IPS DF 6.9 (cell line): ENCODE measurements at regions not wholly inside any gene's neighbourhood (a gene's known extent, or its start where the extent isn't known, plus 50 kb on each side); places are given as distances from the start of the nearest gene placed in this dataset.

Experiments
- DNase-seq: peaks from one replicate; pipeline ENCODE4 v3.0.0-alpha.2; 2013; ENCODE audit warnings: low read depth, low spot score
- H3K27ac ChIP-seq: one replicate; pipeline ENCODE4 v1.5.1; 2013; ENCODE audit warnings: low read length, control low read depth
- H3K27me3 ChIP-seq: 2 replicates; pipeline ENCODE4 v1.6.1; 2013; ENCODE audit warnings: mild to moderate bottlenecking, low read length; ENCODE audit not compliant: control insufficient read depth, insufficient read depth
- H3K36me3 ChIP-seq: 2 replicates; pipeline ENCODE4 v1.6.1; 2013; ENCODE audit warnings: low read length; ENCODE audit not compliant: control insufficient read depth, insufficient read depth
- H3K4me1 ChIP-seq: 2 replicates; pipeline ENCODE4 v1.6.1; 2013; ENCODE audit warnings: low read length; ENCODE audit not compliant: control insufficient read depth, insufficient read depth
- H3K4me3 ChIP-seq: 2 replicates; pipeline ENCODE4 v1.5.1; 2013; ENCODE audit warnings: mild to moderate bottlenecking, low read length
- H3K9me3 ChIP-seq: 2 replicates; pipeline ENCODE4 v1.6.1; 2013; ENCODE audit warnings: low read length, inconsistent platforms; ENCODE audit not compliant: control insufficient read depth, insufficient read depth
- WGBS: extraction: QIAGEN DNeasy Blood & Tissue Kit; methylation state at CpG from one replicate; pipeline ENCODE4 v1.1.7; 2013; ENCODE audit warnings: mixed read lengths, missing lambda C conversion rate; ENCODE audit not compliant: insufficient read length, insufficient coverage; 5-methylcytosine and 5-hydroxymethylcytosine counted together

- no peaks in the 10 kb centered on the region for H3K9me3 ChIP-seq
- H3K36me3 ChIP-seq: no peaks in the 10 kb centered on the region
- no peaks in the 10 kb centered on the region for H3K27me3 ChIP-seq
- no peak for DNase-seq
- H3K27ac ChIP-seq: no peak overlapping the region
- H3K4me3 ChIP-seq: no peak overlapping the region
- no peaks in the 10 kb centered on the region for H3K4me1 ChIP-seq
Measured at GRCh38 chr3:83302091-83302490, 1540.6 kb upstream of the GBE1 start.

- no peak overlapping the region for H3K4me3 ChIP-seq
- peak; percentile 4 for DNase-seq
- H3K27ac ChIP-seq: no peak overlapping the region
- H3K9me3 ChIP-seq: no peaks in the 10 kb centered on the region
- no peaks in the 10 kb centered on the region for H3K27me3 ChIP-seq
- H3K4me1 ChIP-seq: peaks cover 3% of the 10 kb centered on the region; the same call in 1 of the 2 replicates
- no peaks in the 10 kb centered on the region for H3K36me3 ChIP-seq
- WGBS: no CpG with 5 or more reads among the region's 3 CpGs
Measured at GRCh38 chr3:83317605-83318004, 1556.2 kb upstream of the GBE1 start.

GRCh38 chr3:83320726-83321125 is 1559.3 kb upstream of the GBE1 start:
- no peak overlapping the region for H3K27ac ChIP-seq
- peaks cover 3% of the 10 kb centered on the region; the same call in 1 of the 2 replicates for H3K4me1 ChIP-seq
- H3K4me3 ChIP-seq: no peak overlapping the region
- H3K27me3 ChIP-seq: no peaks in the 10 kb centered on the region
- no peaks in the 10 kb centered on the region for H3K9me3 ChIP-seq
- H3K36me3 ChIP-seq: no peaks in the 10 kb centered on the region
- no peak for DNase-seq

GRCh38 chr3:83321457-83321856 is 1560.0 kb upstream of the GBE1 start:
- no CpG with 5 or more reads among the region's 1 CpG for whole genome bisulfite sequencing
- H3K27me3 ChIP-seq: no peaks in the 10 kb centered on the region
- H3K4me1 ChIP-seq: peaks cover 3% of the 10 kb centered on the region; the same call in 1 of the 2 replicates
- no peak for DNase-seq
- no peaks in the 10 kb centered on the region for H3K36me3 ChIP-seq
- H3K4me3 ChIP-seq: no peak overlapping the region
- no peaks in the 10 kb centered on the region for H3K9me3 ChIP-seq
- no peak overlapping the region for H3K27ac ChIP-seq

- Histone ChIP-seq H3K4me1 (peaks cover 3% of the 10 kb centered on the region; the same call in 1 of the 2 replicates), H3K9me3 (no peaks in the 10 kb centered on the region), H3K36me3 (no peaks in the 10 kb centered on the region), H3K27me3 (no peaks in the 10 kb centered on the region), H3K27ac (no peak overlapping the region), H3K4me3 (no peak overlapping the region)
- DNase-seq: no peak
- no CpG with 5 or more reads among the region's 1 CpG for WGBS
Measured at GRCh38 chr3:83321891-83322290, 1560.4 kb upstream of the GBE1 start.

GRCh38 chr3:83354205-83354604 is 1592.8 kb upstream of the GBE1 start:
- Histone ChIP-seq H3K4me3 (no peak overlapping the region), H3K27me3 (no peaks in the 10 kb centered on the region), H3K4me1 (no peaks in the 10 kb centered on the region), H3K9me3 (no peaks in the 10 kb centered on the region; the same call in 1 of the 2 replicates), H3K27ac (no peak overlapping the region), H3K36me3 (no peaks in the 10 kb centered on the region)
- no peak for DNase-seq
- WGBS: no CpG with 5 or more reads among the region's 2 CpGs

- DNase-seq: no peak
- WGBS: no CpG with 5 or more reads among the region's 3 CpGs
- Histone ChIP-seq H3K9me3 (no peaks in the 10 kb centered on the region; the same call in 1 of the 2 replicates), H3K4me1 (no peaks in the 10 kb centered on the region), H3K27me3 (no peaks in the 10 kb centered on the region), H3K4me3 (no peak overlapping the region), H3K36me3 (no peaks in the 10 kb centered on the region), H3K27ac (no peak overlapping the region)
Measured at GRCh38 chr3:83393276-83393675, 1565.5 kb upstream of the CADM2 start.

- Histone ChIP-seq H3K27me3 (no peaks in the 10 kb centered on the region), H3K4me1 (no peaks in the 10 kb centered on the region), H3K27ac (no peak overlapping the region), H3K9me3 (no peaks in the 10 kb centered on the region), H3K4me3 (no peak overlapping the region), H3K36me3 (no peaks in the 10 kb centered on the region)
- no peak for DNase-seq
- WGBS: no CpG with 5 or more reads among the region's 10 CpGs
Measured at GRCh38 chr3:83403927-83404326, 1554.9 kb upstream of the CADM2 start.

GRCh38 chr3:83426300-83426699 is 1532.5 kb upstream of the CADM2 start:
- H3K27me3 ChIP-seq: no peaks in the 10 kb centered on the region
- H3K36me3 ChIP-seq: no peaks in the 10 kb centered on the region
- H3K9me3 ChIP-seq: no peaks in the 10 kb centered on the region
- no CpG with 5 or more reads among the region's 2 CpGs for whole genome bisulfite sequencing
- no peak overlapping the region for H3K4me3 ChIP-seq
- H3K27ac ChIP-seq: no peak overlapping the region
- no peak for DNase-seq
- no peaks in the 10 kb centered on the region for H3K4me1 ChIP-seq

- no CpG with 5 or more reads among the region's 3 CpGs for WGBS
- no peak overlapping the region for H3K27ac ChIP-seq
- no peaks in the 10 kb centered on the region for H3K4me1 ChIP-seq
- H3K27me3 ChIP-seq: no peaks in the 10 kb centered on the region
- no peak overlapping the region for H3K4me3 ChIP-seq
- H3K9me3 ChIP-seq: no peaks in the 10 kb centered on the region
- DNase-seq: no peak
- no peaks in the 10 kb centered on the region for H3K36me3 ChIP-seq
Measured at GRCh38 chr3:83434880-83435587, 1523.8 kb upstream of the CADM2 start.

- H3K4me3 ChIP-seq: no peak overlapping the region
- DNase-seq: no peak
Measured at GRCh38 chr3:83438188-83438587, 1520.6 kb upstream of the CADM2 start.

More at GRCh38 chr3:83438188-83438587, 1520.6 kb upstream of the CADM2 start:
- Histone ChIP-seq H3K4me1 (no peaks in the 10 kb centered on the region), H3K36me3 (no peaks in the 10 kb centered on the region), H3K27me3 (no peaks in the 10 kb centered on the region), H3K9me3 (no peaks in the 10 kb centered on the region), H3K27ac (no peak overlapping the region)
- no CpG with 5 or more reads among the region's 1 CpG for WGBS
